Fibroblast of lung (primary cell): ENCODE measurements at regions not wholly inside any gene's neighbourhood (a gene's known extent, or its start where the extent isn't known, plus 50 kb on each side); places are given as distances from the start of the nearest gene placed in this dataset.
A peak's percentile ranks its signal among the peaks of the same experiment; 100 is the strongest.

Source experiments
- DNase-seq, 2 donors: peaks; one replicate each; pipeline versions ENCODE4 v3.0.0 to v3.0.0-alpha.2; 2010; ENCODE audit warnings: low read depth in 2 of 2
- H2AFZ ChIP-seq: 2 replicates; pipeline ENCODE4 v1.5.1; 2012; ENCODE audit warnings: low read length, control low read depth, inconsistent platforms
- H3K27ac ChIP-seq: 2 replicates; pipeline ENCODE4 v1.5.1; 2011; ENCODE audit warnings: low read length, control low read depth; ENCODE audit not compliant: insufficient read depth
- H3K27me3 ChIP-seq: 2 replicates; pipeline ENCODE4 v1.5.1; 2011; ENCODE audit warnings: mild to moderate bottlenecking, low read length; ENCODE audit not compliant: control insufficient read depth, insufficient read depth
- H3K36me3 ChIP-seq: 2 replicates; pipeline ENCODE4 v1.5.1; 2011; ENCODE audit warnings: low read length; ENCODE audit not compliant: control insufficient read depth, insufficient read depth
- H3K4me1 ChIP-seq: 2 replicates; pipeline ENCODE4 v1.5.1; 2011; ENCODE audit warnings: low read length; ENCODE audit not compliant: control insufficient read depth, insufficient read depth; ENCODE audit errors: extremely low read depth
- H3K4me2 ChIP-seq: 2 replicates; pipeline ENCODE4 v1.5.1; 2011; ENCODE audit warnings: low read length, control low read depth; ENCODE audit not compliant: insufficient read depth; ENCODE audit errors: extremely low read depth
- H3K4me3 ChIP-seq, 4 experiments: fragments of 200-600 bp in 1 of 4; sonication (generic) in 1 of 4; replicated peaks in 1 of 4; 2 replicates each; pipeline ENCODE4 v1.5.1; 2011 to 2016; ENCODE audit warnings: low read length in 4 of 4, low read depth in 3 of 4, mild to moderate bottlenecking in 3 of 4, control low read depth in 2 of 4, inconsistent platforms in 1 of 4, mixed read lengths in 1 of 4; ENCODE audit not compliant: insufficient read depth in 1 of 4; ENCODE audit errors: control extremely low read depth in 1 of 4
- H3K79me2 ChIP-seq: 2 replicates; pipeline ENCODE4 v1.5.1; 2012; ENCODE audit warnings: mild to moderate bottlenecking, low read length, inconsistent platforms; ENCODE audit not compliant: control insufficient read depth, insufficient read depth
- H3K9ac ChIP-seq: 2 replicates; pipeline ENCODE4 v1.5.1; 2011; ENCODE audit warnings: mild to moderate bottlenecking, low read length, control low read depth; ENCODE audit not compliant: insufficient read depth
- H3K9me3 ChIP-seq: 2 replicates; pipeline ENCODE4 v1.5.1; 2012; ENCODE audit warnings: low read depth, low read length; ENCODE audit not compliant: control insufficient read depth, insufficient read depth
- H4K20me1 ChIP-seq: 2 replicates; pipeline ENCODE4 v1.5.1; 2011; ENCODE audit warnings: low read length; ENCODE audit not compliant: control insufficient read depth, insufficient read depth; ENCODE audit errors: extremely low read depth
- EZH2 ChIP-seq: IDR thresholded peaks from 2 replicates; pipeline ENCODE4 v1.5.1; 2012; ENCODE audit warnings: low read length, control low read depth, mild to moderate bottlenecking; ENCODE audit errors: missing control alignments
- TF ChIP-seq, protein P1 (sequence below), 2 donors: IDR thresholded peaks in 1 of 2; conservative IDR thresholded peaks in 1 of 2; 1 replicate in 1 of 2; 2 replicates in 1 of 2; pipeline ENCODE4 v1.5.1; 2011 to 2012; ENCODE audit warnings: low read length in 2 of 2, control low read depth in 1 of 2, inconsistent platforms in 1 of 2, low read depth in 1 of 2, mild to moderate bottlenecking in 1 of 2

DNA sequence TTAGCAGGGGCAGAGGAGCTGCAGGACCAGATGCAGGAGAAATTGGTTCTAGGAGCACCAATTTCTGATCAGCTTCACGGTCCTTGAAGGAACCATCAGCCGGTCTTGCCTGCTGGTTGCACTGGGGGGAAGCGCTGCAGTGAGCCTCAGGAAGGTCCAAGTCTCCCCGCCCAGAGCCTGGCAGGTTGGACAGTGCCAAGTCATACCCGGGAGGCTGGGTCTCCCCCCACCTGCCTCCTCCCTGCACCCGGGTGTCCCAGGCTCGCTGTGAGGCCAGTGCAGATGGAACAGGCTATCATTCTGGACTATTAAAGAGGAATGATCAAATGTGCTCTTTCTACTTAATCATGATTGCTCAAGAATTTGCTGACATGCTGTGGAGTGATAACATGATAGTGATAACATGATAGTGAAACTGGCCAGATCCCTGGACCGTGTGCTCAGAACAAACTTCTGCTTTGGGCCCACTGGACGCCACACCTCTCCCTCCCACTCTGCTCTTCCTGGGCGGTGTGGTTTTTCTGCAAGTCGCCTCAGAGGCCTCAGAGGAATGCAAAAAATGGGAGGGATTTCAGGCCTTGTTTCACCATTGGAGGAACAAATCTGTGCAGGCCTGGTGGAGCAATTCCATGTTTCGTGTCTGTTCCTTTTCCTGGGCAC lies 236.0 kb downstream of the IRF8 start:
- TF ChIP-seq, protein P1, sequence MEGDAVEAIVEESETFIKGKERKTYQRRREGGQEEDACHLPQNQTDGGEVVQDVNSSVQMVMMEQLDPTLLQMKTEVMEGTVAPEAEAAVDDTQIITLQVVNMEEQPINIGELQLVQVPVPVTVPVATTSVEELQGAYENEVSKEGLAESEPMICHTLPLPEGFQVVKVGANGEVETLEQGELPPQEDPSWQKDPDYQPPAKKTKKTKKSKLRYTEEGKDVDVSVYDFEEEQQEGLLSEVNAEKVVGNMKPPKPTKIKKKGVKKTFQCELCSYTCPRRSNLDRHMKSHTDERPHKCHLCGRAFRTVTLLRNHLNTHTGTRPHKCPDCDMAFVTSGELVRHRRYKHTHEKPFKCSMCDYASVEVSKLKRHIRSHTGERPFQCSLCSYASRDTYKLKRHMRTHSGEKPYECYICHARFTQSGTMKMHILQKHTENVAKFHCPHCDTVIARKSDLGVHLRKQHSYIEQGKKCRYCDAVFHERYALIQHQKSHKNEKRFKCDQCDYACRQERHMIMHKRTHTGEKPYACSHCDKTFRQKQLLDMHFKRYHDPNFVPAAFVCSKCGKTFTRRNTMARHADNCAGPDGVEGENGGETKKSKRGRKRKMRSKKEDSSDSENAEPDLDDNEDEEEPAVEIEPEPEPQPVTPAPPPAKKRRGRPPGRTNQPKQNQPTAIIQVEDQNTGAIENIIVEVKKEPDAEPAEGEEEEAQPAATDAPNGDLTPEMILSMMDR (conservative IDR thresholded peaks at IDR 0.05 in 1 of 2, IDR thresholded peaks at IDR 0.05 in 1 of 2; ENCODE audit: low read depth in 1 of 2, low read length in 2 of 2) = no peak
- TF ChIP-seq EZH2 = no peak
- DNase-seq = peak; percentile 28 to 40
- Histone ChIP-seq H3K27me3 (peaks cover 7% of the 10 kb centered on the region), H3K27ac (no peak overlapping the region), H3K9me3 (no peaks in the 10 kb centered on the region), H3K4me1 (no peaks in the 10 kb centered on the region), H3K9ac (no peak overlapping the region), H4K20me1 (no peaks in the 10 kb centered on the region), H3K79me2 (no peaks in the 10 kb centered on the region), H2AFZ (no peak overlapping the region), H3K4me3 (no peak overlapping the region), H3K36me3 (no peaks in the 10 kb centered on the region), H3K4me2 (no peak overlapping the region)

DNA sequence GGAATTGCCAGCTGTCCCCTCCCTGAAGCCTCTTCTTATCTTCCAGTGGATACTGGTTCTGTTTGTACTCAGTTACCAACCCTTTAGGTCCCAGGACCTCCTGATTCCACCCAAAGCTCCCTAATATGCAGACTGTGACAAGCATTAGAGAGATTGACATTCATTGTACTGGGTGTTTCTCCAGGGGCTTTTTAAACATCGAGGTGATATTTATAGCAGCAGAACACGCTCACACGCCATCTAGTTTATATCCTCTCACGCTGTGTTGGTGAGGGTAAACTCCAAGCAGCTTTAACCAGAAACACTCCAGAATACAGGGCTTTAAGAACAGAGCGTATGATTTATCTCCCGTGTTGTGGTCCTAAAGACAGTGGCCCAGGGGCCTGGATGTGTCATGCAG lies 238.4 kb downstream of the IRF8 start:
- H3K9ac ChIP-seq = no peak overlapping the region
- no peaks in the 10 kb centered on the region for H3K36me3 ChIP-seq
- no peak overlapping the region for H3K4me2 ChIP-seq
- no peaks in the 10 kb centered on the region for H3K9me3 ChIP-seq
- no peaks in the 10 kb centered on the region for H3K4me1 ChIP-seq
- H3K27me3 ChIP-seq = peaks cover 11% of the 10 kb centered on the region
- H2AFZ ChIP-seq = no peak overlapping the region
- TF ChIP-seq, protein P1 (conservative IDR thresholded peaks at IDR 0.05 in 1 of 2, IDR thresholded peaks at IDR 0.05 in 1 of 2; ENCODE audit: low read depth in 1 of 2, low read length in 2 of 2) = no peak
- no peak for TF ChIP-seq EZH2
- DNase-seq = no peak
- no peaks in the 10 kb centered on the region for H3K79me2 ChIP-seq
- no peaks in the 10 kb centered on the region for H4K20me1 ChIP-seq
- no peak overlapping the region for H3K4me3 ChIP-seq
- no peak overlapping the region for H3K27ac ChIP-seq

DNA sequence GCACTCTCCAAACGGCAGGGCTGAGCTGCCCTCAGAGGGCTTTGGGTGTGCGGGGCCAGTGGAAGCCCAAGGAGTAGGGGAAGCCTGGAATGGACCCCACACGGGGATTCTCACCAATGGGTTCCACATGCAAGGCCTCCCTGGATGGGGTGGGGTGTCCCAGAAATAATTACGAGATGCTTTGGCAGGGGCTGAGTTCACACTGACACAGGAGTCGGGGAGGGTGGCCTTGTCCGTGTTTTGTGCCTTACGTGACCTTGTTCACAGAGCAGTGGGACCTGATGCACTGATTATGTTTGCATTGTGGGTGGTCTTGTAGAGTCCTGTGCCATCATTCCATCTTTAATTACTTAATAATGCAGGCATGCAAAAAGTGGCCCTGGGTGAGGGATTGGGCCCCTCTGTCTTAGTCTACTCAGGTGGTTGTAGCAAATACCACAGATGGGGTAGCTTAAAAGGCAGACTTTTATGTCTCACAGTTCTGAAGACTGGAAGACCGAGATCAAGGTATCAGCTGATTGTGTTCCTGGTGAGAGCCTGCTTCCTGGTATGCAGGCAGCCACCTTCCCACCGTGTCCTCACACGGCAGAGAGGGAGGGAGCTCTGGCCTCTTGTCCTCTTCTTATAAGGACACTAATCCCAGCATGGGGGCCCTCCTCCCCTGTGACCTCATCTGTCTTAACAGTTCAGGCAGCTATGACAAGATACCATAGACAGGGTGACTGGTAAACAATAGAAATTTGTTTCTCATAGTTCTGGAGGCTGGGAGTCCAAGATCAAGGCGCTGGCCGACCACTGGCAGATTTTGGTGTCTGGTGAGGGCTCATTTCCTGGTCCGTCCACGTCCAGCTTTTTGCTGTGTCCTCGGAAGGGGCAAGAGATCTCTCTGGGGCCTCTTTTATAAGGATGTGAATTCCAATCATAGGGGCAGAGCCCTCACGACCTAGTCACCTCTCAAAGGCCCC lies 239.4 kb downstream of the IRF8 start:
- Histone ChIP-seq H3K4me1 (no peaks in the 10 kb centered on the region), H3K27me3 (peaks cover 11% of the 10 kb centered on the region)

More for the DNA sequence above, 239.4 kb downstream of the IRF8 start:
- no peak overlapping the region for H3K9ac ChIP-seq
- TF ChIP-seq, protein P1 (conservative IDR thresholded peaks at IDR 0.05 in 1 of 2, IDR thresholded peaks at IDR 0.05 in 1 of 2; ENCODE audit: low read depth in 1 of 2, low read length in 2 of 2) = no peak
- no peak for TF ChIP-seq EZH2
- no peak for DNase-seq
- no peaks in the 10 kb centered on the region for H3K36me3 ChIP-seq
- H3K9me3 ChIP-seq = no peaks in the 10 kb centered on the region
- no peak overlapping the region for H3K27ac ChIP-seq
- H3K4me3 ChIP-seq = no peak overlapping the region
- H3K79me2 ChIP-seq = no peaks in the 10 kb centered on the region
- H4K20me1 ChIP-seq = no peaks in the 10 kb centered on the region
- no peak overlapping the region for H3K4me2 ChIP-seq
- H2AFZ ChIP-seq = no peak overlapping the region
